ENCODE measurements at regions not wholly inside any gene's neighbourhood (a gene's known extent, or its start where the extent isn't known, plus 50 kb on each side); places are given as distances from the start of the nearest gene placed in this dataset.

DNA sequence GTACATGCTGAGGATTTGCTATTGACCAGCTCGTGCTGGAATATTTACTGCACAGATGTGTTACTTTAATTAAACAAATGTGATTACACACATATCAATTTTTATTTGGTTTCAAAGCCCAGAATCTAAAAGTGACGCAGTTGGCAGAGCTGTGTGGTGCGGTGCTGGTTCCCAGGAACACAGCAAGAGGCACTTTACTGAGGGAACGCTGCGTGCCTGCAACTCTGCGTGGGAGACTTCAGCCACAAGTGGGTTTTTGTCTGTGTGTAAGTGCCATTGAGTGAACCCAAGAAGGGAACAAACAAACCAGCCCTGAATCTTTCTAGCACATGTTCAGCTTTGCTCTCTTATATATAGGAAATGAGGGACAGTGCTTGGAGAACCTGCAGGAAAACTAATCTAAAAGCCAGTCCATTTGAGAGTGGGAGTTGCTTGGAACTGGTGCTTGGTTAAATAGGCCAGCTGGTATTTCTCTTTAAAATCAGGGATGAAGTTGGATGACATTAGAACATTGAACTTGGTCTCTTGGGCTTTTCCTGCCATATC lies 196.6 kb upstream of the CELF4 start:
- no peak for TF ChIP-seq HDAC2 (IDR thresholded peaks at IDR 0.05; ENCODE audit: borderline replicate concordance in 1 of 2, low read depth in 2 of 2, low read length in 2 of 2)
- TF ChIP-seq SP1 (IDR thresholded peaks at IDR 0.05; ENCODE audit: low read depth, low read length) = no peak
- TF ChIP-seq, protein P1, sequence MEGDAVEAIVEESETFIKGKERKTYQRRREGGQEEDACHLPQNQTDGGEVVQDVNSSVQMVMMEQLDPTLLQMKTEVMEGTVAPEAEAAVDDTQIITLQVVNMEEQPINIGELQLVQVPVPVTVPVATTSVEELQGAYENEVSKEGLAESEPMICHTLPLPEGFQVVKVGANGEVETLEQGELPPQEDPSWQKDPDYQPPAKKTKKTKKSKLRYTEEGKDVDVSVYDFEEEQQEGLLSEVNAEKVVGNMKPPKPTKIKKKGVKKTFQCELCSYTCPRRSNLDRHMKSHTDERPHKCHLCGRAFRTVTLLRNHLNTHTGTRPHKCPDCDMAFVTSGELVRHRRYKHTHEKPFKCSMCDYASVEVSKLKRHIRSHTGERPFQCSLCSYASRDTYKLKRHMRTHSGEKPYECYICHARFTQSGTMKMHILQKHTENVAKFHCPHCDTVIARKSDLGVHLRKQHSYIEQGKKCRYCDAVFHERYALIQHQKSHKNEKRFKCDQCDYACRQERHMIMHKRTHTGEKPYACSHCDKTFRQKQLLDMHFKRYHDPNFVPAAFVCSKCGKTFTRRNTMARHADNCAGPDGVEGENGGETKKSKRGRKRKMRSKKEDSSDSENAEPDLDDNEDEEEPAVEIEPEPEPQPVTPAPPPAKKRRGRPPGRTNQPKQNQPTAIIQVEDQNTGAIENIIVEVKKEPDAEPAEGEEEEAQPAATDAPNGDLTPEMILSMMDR (IDR thresholded peaks at IDR 0.05; ENCODE audit: control extremely low read depth in 1 of 3, insufficient read depth in 1 of 3, low read depth in 1 of 3, low read length in 3 of 3) = no peak
- TF ChIP-seq JUN (IDR thresholded peaks at IDR 0.05; ENCODE audit: low read depth, low read length) = no peak
- TF ChIP-seq RBBP5 (IDR thresholded peaks at IDR 0.05; ENCODE audit: borderline replicate concordance, low read depth, low read length) = no peak
- no peak for TF ChIP-seq POLR2A (IDR thresholded peaks at IDR 0.05; ENCODE audit: control extremely low read depth in 1 of 2, low read depth in 2 of 2, low read length in 2 of 2)
- no peak for TF ChIP-seq GABPA (IDR thresholded peaks at IDR 0.05; ENCODE audit: borderline replicate concordance, insufficient read depth, low read length)
- TF ChIP-seq TAF1 (IDR thresholded peaks at IDR 0.05; ENCODE audit: low read depth, low read length) = no peak
- no peak for TF ChIP-seq POLR2AphosphoS5 (IDR thresholded peaks at IDR 0.05; ENCODE audit: low read depth, low read length)
- TF ChIP-seq RAD21 (IDR thresholded peaks at IDR 0.05 in 1 of 2, conservative IDR thresholded peaks at IDR 0.05 in 1 of 2; ENCODE audit: low read depth in 2 of 2, low read length in 2 of 2) = no peak
- TF ChIP-seq ZNF274 (IDR thresholded peaks at IDR 0.05; ENCODE audit: borderline replicate concordance, extremely low read depth, low read length) = no peak
- TF ChIP-seq TEAD4 (IDR thresholded peaks at IDR 0.05; ENCODE audit: low read depth, low read length) = no peak
- TF ChIP-seq TBP (IDR thresholded peaks at IDR 0.05; ENCODE audit: low read depth, low read length) = no peak

Data from H1 (cell line).